ENCODE measurements at regions not wholly inside any gene's neighbourhood (a gene's known extent, or its start where the extent isn't known, plus 50 kb on each side); places are given as distances from the start of the nearest gene placed in this dataset.

DNA sequence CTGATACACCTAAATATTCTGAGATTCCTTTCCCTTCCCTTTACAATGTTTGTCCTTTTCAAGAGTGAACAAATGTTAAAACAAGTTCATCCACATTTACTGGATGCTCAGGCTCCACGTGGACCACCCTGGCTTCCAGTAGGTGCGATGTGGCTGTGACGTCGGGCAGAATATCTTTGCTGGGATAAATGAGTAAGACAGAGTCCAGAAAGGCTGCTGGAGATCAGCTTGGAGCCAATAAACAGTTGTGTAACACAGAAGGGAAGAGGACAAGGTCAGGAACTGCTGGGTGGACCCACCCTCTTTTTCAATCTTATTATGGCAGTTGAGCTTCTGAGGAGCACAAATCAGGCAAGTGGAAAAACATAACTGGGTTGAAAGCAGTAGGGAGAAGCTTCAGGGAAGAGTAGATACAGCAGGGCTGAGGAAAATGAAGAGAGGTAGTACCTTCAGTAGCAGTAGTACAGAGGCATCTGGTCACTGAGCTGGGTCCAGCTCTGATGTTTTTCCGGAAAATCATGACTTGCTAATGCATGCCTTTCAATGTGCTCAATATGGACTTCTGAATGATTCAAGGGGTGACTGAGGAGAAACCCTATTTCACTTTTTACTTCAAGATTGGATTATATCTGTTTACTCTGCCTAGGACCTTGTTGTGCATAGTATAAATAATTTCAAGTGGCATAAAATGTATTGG, 171.8 kb upstream of the MAD2L1 start:
- no peaks in the 10 kb centered on the region for H3K9me3 ChIP-seq (ENCODE audit: low read length)
- no peak overlapping the region for H3K4me2 ChIP-seq (ENCODE audit: low read length)
- H4K20me1 ChIP-seq (ENCODE audit: insufficient read depth), result no peaks in the 10 kb centered on the region
- H3K27me3 ChIP-seq (ENCODE audit: insufficient read depth, low read depth, low read length), result no peaks in the 10 kb centered on the region
- H3K79me2 ChIP-seq (replicated peaks; ENCODE audit: insufficient read depth, low read length), result no peaks in the 10 kb centered on the region
- no peaks in the 10 kb centered on the region for H3F3A ChIP-seq (ENCODE audit: insufficient read depth, low read length, poor library complexity, severe bottlenecking)
- H3K4me3 ChIP-seq (ENCODE audit: low read length), result no peak overlapping the region
- TF ChIP-seq RAD21 (conservative IDR thresholded peaks at IDR 0.05) (no peak), SMC3 (conservative IDR thresholded peaks at IDR 0.05; ENCODE audit: poor library complexity) (no peak)
- H3K36me3 ChIP-seq (ENCODE audit: insufficient read depth, low read length), result no peaks in the 10 kb centered on the region
- no peaks in the 10 kb centered on the region for H3K9me2 ChIP-seq (ENCODE audit: insufficient read depth, low read length)
- H2AFZ ChIP-seq (ENCODE audit: low read depth, low read length), result no peak overlapping the region
- H3K9ac ChIP-seq (ENCODE audit: low read length), result no peak overlapping the region
- no peak overlapping the region for H3K27ac ChIP-seq (ENCODE audit: low read length)

DNA sequence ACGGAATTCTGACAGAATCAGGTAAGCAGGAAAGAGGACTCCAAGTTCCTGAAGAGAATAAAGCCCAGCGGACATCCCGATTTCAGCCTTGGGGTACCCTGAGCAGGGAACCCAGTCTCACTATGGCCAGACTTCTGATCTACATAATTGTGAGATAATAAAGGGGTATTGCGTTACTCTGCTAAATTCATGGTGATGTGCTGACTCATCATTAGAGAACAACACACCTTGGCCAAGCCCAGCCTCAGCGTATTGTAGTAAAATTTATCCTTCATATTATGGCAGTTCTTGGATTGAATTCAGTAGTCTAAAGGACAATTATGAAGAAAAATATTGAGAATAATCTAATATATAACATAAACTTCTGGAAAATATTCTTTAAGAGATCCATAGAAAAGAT, 170.2 kb upstream of the MAD2L1 start:
- Histone ChIP-seq H3K9ac (ENCODE audit: low read length) (no peak overlapping the region), H3F3A (ENCODE audit: insufficient read depth, low read length, poor library complexity, severe bottlenecking) (no peaks in the 10 kb centered on the region), H3K36me3 (ENCODE audit: insufficient read depth, low read length) (no peaks in the 10 kb centered on the region), H3K4me2 (ENCODE audit: low read length) (no peak overlapping the region), H3K9me2 (ENCODE audit: insufficient read depth, low read length) (no peaks in the 10 kb centered on the region), H3K79me2 (replicated peaks; ENCODE audit: insufficient read depth, low read length) (no peaks in the 10 kb centered on the region), H4K20me1 (ENCODE audit: insufficient read depth) (no peaks in the 10 kb centered on the region), H2AFZ (ENCODE audit: low read depth, low read length) (no peak overlapping the region), H3K27me3 (ENCODE audit: insufficient read depth, low read depth, low read length) (no peaks in the 10 kb centered on the region), H3K4me3 (ENCODE audit: low read length) (no peak overlapping the region), H3K27ac (ENCODE audit: low read length) (no peak overlapping the region), H3K9me3 (ENCODE audit: low read length) (no peaks in the 10 kb centered on the region)
- TF ChIP-seq SMC3 (conservative IDR thresholded peaks at IDR 0.05; ENCODE audit: poor library complexity) (no peak), MXI1 (conservative IDR thresholded peaks at IDR 0.05; ENCODE audit: poor library complexity, severe bottlenecking) (no peak), EZH2 (IDR thresholded peaks at IDR 0.05; ENCODE audit: borderline replicate concordance, insufficient read depth, low read length, poor library complexity, severe bottlenecking) (no peak), RAD21 (conservative IDR thresholded peaks at IDR 0.05) (no peak), EP300 (conservative IDR thresholded peaks at IDR 0.05; ENCODE audit: poor library complexity, severe bottlenecking) (no peak), TAF1 (IDR thresholded peaks at IDR 0.05; ENCODE audit: low read depth) (no peak), POLR2AphosphoS5 (IDR thresholded peaks at IDR 0.05) (no peak)
- TF ChIP-seq, protein P1, sequence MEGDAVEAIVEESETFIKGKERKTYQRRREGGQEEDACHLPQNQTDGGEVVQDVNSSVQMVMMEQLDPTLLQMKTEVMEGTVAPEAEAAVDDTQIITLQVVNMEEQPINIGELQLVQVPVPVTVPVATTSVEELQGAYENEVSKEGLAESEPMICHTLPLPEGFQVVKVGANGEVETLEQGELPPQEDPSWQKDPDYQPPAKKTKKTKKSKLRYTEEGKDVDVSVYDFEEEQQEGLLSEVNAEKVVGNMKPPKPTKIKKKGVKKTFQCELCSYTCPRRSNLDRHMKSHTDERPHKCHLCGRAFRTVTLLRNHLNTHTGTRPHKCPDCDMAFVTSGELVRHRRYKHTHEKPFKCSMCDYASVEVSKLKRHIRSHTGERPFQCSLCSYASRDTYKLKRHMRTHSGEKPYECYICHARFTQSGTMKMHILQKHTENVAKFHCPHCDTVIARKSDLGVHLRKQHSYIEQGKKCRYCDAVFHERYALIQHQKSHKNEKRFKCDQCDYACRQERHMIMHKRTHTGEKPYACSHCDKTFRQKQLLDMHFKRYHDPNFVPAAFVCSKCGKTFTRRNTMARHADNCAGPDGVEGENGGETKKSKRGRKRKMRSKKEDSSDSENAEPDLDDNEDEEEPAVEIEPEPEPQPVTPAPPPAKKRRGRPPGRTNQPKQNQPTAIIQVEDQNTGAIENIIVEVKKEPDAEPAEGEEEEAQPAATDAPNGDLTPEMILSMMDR (IDR thresholded peaks at IDR 0.05; ENCODE audit: poor library complexity, severe bottlenecking), result no peak
- TF ChIP-seq, protein P2, sequence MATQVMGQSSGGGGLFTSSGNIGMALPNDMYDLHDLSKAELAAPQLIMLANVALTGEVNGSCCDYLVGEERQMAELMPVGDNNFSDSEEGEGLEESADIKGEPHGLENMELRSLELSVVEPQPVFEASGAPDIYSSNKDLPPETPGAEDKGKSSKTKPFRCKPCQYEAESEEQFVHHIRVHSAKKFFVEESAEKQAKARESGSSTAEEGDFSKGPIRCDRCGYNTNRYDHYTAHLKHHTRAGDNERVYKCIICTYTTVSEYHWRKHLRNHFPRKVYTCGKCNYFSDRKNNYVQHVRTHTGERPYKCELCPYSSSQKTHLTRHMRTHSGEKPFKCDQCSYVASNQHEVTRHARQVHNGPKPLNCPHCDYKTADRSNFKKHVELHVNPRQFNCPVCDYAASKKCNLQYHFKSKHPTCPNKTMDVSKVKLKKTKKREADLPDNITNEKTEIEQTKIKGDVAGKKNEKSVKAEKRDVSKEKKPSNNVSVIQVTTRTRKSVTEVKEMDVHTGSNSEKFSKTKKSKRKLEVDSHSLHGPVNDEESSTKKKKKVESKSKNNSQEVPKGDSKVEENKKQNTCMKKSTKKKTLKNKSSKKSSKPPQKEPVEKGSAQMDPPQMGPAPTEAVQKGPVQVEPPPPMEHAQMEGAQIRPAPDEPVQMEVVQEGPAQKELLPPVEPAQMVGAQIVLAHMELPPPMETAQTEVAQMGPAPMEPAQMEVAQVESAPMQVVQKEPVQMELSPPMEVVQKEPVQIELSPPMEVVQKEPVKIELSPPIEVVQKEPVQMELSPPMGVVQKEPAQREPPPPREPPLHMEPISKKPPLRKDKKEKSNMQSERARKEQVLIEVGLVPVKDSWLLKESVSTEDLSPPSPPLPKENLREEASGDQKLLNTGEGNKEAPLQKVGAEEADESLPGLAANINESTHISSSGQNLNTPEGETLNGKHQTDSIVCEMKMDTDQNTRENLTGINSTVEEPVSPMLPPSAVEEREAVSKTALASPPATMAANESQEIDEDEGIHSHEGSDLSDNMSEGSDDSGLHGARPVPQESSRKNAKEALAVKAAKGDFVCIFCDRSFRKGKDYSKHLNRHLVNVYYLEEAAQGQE (IDR thresholded peaks at IDR 0.05; ENCODE audit: borderline replicate concordance), result no peak
